IPS-NIHi7 (cell line): ENCODE measurements at regions not wholly inside any gene's neighbourhood (a gene's known extent, or its start where the extent isn't known, plus 50 kb on each side); places are given as distances from the start of the nearest gene placed in this dataset.
"Not testable (repeated sequence)": the region's sequence is repeated elsewhere in the genome, so short reads cannot be mapped to it uniquely, and the experiment has no call there.

Experiments used
- DNase-seq: peaks from one replicate; pipeline ENCODE4 v3.0.0; 2012; ENCODE audit warnings: mixed read lengths; ENCODE audit errors: extremely low spot score

DNA sequence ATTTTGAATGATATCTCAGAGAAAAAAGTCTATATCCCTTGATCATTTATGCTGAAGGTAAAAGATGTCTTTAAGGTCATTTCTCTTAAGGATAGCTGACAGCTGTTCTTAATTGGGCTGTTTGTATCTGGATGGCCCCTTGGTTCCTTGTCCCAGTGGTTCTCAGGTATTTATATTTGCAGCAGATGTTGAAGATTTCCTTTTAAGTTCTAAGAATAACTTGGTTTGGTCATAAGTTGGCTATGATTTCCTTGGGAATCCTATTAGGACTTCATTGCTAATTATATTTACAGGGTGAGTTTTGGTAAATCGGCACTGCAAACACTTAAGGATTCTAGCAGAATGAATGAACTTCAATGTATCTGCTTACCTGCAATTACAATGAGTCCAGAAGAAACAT, 460.4 kb upstream of the SGO1 start:
- DNase-seq: no peak

DNA sequence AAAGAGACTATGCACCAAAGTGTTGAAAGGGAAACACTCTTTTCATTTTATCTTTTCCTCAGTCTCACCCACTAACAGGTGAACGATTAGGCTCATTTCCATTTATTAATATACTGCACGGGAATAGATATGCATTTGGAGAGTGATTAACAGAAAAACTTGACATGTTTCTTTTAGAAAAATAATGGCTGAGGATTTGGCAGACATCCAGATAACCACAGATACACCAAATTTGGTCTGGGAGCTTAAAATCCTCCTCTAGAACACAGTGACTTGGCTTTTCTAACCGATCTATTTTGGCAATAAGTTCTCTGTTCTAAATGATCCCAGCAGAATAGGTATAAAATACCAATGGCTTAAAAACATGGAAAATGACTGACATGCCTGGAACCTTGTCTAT, 459.3 kb upstream of the SGO1 start:
- DNase-seq: no peak

DNA sequence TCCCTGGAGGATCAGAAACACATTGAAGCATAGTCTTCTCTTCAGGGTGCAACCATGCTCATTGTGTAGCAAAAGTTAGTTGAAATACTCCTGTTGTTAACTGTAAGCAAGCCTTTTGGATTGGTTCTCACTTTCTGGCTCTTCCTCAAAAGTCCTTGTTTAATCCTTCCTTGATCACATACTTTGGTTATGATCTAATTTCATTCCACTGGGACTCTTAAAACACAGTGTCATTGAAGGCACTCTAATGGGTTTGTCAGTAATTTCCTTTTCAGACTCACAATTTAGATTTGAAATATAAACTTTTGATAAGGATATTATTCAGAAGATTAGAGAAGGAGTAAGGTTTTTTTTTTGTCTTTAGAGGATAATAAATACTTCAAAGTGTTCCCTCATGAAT, 451.7 kb upstream of the SGO1 start:
- no peak for DNase-seq

DNA sequence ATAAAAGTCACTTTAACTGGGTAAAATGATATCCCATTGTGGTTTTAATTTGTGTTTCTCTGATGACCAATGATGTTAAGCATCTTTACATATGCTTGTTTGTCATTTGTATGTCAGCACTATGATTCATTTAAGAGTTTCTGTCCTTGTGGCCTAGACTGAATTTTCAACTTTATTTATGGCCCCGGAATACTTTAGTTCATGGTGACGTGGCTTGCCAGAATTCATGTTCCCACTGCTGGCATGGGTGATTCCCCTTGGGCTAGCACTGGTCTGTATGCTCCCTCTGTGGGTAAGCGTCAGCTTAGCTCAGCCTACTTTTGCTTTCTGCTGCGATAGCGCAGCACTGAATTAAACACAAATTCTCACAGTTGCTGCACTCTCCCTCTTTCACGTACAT, 436.3 kb upstream of the SGO1 start:
- no peak for DNase-seq

DNA sequence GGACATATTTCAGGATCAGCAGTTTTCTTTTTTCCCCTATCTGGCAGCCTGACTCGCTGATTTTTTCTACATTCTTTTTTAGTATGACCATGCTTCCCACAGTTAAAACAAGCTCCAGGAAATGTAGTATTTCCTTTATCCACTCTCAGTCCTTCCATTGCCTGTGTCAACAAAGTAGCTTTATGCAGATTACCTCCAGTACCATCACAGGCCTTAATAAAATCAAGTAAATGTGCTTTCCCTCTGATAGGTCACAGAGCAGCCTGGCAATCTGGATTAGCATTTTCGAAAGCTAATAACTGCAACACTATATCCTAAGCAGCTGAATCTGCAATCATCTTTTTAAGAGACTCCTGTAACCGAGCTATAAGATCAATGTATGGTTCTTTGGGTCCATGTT, 432.6 kb upstream of the SGO1 start:
- DNase-seq: not testable (repeated sequence)

DNA sequence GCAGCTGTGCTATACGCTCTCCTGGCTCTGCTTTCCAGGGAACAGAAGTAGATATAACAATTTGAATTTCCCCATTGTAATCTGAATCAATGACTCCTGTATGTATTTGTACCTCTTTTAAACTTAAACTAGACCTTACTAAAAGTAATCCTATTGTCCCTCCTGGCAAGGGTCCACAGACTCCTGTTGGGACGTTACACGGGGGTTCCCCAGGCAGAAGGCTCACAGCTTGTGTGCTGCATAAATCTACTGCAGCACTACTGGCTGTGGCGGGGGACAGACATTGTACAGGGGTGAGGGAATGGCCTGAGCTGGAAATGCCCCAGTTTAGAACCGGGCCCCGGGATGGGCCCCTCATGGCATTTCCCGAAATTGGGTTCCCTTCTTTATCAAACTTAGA, 432.2 kb upstream of the SGO1 start:
- not testable (repeated sequence) for DNase-seq

DNA sequence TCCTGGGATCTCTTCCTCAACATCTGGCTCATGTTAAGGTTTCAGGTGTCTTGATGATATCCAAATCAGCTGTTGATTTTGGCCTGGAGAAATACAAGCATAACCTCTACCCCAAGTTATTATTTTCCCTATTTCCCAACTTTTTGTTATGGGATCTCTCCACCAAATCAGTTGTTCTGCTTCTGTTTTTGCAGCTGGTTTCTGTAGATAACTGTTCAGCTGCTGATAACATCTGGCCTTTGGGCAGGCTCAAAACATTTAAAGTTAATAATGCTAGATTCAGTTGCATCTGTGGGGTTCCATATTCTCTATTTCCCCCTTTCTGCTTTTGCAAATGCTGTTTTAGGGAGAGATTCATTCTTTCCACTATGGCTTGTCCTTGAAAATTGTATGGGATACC, 430.0 kb upstream of the SGO1 start:
- DNase-seq: not testable (repeated sequence)

DNA sequence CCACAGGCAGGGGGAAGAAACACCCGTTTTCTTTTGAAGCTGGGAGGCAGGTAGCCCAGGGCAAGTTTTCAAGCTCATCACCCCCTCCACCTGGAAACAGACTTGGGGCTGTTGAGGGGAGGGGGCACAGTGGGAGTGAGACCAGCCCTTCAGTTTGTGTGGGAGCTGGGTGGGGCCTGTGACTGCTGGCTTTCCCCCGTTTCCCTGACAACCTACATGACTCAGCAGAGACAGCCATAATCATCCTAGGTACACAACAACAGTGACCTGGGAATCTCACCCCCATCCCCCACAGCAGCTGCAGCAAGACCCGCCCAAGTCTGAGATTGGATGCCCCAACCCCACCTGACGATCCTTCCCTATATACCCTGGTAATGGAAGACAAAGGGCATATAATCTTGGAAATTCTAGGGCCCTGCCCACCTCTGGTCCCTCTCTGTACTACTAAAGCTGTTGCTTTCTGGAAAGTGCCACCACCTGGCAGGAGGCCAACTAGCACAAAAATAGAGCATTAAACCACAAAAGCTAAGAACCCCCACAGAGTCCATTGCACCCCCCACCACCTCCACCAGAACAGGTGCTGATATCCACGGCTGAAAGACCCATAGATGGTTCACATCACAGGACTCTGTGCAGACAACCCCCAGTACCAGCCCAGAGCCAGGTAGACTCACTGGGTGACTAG, 422.2 kb upstream of the SGO1 start:
- DNase-seq: no peak

DNA sequence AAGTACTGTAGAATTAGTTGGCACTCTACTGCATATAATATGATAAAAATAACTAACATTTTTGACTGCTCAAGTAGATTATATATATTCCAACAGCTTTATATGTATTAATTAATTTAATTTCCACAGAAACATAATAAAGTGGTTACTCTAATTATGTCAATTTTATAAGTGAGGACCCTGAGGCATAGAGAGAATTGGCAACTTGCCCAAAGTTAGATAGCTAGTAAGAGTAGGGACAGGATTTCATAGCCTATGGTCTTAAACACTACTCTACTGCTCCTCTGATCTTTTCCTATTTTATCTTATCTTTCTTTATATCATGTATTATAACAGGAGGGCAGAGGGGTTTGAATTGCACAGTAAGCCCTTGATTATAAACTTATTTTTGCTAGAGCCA, 418.7 kb upstream of the SGO1 start:
- no peak for DNase-seq

DNA sequence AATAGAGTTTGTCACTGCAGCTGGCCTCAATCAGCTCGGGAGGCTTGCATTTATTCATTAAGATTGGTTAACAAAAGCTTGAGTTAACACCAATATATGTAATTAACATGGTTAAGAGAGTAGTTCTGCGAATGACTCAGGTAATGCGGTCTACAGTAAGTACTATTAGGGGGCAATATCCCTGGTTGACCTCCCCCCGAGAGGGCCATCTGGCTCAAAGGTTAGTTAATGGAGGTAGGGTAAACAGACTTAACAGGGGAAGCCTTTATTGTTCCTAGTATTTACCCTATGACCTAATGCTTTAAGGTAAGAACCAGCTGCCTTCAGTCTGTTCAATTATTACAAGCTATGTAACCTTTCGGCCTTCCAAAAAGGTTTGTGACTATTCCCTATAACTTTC, 403.3 kb upstream of the SGO1 start:
- no peak for DNase-seq

DNA sequence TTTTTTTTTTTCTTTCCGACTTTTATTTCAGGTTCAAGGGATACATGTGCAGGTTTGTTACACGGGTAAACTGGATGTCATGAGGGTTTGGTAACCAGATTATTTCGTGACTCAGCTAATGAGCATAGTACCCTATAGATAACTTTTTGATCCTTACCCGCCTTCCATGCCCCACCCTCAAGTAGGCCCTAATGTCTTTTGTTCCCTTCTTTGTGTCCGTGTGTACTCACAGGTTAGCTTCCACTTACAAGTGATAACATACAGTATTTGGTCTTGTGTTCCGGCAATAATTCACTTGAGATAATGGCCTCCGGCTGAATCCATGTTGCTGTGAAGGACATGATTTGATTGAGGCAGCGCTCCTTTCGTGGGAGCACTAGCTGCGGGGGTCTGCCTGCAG, 402.8 kb upstream of the SGO1 start:
- DNase-seq: no peak

DNA sequence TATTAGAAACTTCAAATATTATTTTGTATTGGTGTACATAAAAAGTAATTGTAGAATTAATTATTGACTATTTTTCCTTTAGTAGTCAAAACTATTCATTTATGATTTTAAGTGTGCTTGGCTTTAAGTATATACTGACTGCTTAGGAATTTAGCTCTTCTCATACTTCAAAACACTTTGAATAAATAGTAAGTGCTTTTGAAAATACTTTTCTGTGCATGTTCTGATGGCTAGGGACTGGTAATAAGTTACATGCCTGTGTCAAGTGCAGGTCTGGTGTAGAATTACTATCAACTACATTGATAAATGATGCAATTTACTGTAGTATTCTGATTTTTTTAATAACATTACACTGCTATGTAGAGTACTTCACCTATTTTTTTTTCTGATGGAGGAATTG, 397.6 kb upstream of the SGO1 start:
- DNase-seq: no peak

DNA sequence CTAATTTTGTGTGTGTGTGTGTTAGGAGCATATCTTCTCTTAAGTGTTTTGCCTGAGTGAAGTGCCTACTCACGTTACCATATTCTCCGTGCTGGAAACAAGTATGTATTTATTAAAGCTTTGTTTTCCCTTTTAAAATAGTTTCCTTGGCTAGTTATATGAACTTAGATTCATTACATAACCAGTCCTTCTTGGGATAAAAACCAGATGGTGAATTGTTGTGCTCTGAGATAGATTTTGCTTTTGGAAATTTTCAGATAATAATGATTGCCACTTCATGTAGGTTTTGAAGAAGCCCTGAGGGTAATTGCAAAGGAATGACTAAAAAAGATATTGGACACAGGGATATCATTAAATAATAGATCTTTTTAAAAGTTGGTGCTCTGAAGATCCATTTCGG, 390.2 kb upstream of the SGO1 start:
- no peak for DNase-seq

DNA sequence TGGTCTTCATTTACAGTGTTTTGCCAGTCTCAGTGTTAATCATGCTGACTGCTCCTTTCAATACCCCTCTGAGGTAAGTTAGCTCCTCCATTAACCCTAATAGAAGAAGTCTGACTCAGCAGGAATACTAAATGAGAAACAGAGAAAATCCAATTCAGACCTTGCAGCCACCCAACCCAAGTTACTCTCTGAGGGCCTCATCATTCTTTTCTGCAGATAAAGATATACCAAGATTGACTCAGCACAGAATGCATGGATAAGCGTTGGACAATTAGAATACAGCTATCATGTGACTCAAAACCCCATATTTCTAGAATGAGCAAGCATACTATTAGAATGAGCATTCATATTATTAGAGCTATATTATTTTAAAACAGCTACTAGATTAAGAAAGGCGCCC, 389.1 kb upstream of the SGO1 start:
- DNase-seq: no peak

DNA sequence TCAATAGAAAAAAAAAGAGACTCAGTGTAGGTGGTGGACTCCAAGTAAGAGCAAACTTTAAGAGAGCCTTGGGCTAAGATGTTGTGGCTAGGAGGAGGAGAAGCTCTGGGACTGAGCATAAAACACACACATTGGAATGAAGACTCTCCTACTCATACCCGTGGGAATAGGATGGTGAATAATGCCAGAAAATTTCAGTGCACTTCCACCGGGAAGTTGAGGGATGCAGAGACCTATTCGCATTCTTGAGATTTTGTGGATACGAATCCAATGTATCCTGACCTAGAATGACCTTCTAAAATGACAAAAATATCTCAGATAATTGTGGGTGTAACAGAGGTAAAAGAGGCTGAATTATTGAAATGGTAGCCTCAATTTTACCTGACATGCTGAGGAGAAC, 388.7 kb upstream of the SGO1 start:
- no peak for DNase-seq

DNA sequence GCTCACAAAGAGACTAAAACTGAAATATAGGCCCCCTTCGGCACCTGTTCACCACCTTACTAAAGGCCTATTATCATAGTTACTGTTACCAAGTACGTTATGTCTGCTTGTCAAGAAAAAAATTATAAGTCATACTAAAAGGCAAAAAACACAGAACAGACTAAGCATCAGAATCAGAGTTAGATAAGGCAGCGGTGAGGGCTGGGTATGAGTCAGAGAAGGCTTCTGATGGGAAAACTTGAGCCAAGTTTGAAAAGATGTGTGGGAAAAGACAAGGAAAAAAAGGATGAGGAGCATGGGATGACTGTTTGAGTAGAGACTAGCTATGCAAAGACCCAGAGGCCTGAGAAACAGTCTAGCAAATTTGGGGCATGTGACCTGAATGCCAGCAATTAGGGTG, 387.2 kb upstream of the SGO1 start:
- no peak for DNase-seq

DNA sequence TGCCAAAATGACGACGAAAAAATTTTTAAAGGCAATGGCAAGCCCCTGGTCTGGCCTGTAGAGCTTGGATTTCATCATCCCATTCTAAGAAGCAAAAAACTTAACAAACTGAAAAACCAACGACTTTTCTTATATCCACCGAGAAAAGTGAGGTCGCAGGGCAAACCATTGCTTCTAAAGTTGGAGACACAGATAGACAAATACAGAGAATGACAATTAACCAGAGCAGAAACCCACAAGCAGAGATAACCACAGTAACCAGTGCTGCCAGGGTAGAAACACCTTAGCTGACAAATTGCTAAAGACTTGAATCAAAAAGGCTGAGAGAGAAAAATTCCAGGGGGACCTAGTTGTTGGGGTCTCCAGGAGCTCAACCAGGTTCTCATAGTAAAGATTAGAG, 386.5 kb upstream of the SGO1 start:
- DNase-seq: no peak

DNA sequence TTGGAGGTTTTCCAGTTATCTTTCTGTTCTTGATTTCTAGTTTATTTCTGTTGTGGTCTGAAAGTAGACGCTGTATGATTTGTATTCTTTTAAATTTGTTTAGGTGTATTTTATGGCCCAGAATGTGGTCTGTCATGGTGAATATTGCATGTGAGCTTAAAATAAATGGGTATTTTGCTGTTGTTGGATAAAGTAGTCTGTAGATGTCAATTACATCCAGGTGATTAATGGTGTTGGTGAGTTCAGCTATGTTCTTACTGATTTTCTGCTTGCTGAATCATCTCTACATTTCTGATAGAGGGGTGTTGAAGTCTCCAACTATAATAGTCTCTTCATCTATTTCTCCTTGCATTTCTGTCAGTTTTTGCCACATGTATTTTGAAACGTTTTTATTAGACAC, 383.3 kb upstream of the SGO1 start:
- no peak for DNase-seq

DNA sequence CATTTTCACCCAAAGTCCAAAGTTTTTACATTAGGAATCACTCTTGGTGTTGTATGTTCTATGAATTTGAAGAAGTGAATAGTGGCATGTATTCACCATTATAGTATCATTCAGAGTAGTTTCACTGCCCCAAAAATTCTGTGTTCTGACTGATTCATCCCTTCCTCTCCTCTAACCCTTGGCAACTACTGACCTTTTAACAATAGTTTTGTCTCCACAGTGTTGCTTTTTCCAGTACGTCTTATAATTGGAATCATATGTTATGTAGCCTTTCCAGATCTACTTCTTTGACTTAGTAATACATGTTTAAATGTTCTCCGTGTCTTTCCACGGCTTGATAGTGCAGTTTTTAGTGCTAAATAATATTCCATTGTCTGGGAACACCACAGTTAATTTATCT, 379.0 kb upstream of the SGO1 start:
- no peak for DNase-seq

DNA sequence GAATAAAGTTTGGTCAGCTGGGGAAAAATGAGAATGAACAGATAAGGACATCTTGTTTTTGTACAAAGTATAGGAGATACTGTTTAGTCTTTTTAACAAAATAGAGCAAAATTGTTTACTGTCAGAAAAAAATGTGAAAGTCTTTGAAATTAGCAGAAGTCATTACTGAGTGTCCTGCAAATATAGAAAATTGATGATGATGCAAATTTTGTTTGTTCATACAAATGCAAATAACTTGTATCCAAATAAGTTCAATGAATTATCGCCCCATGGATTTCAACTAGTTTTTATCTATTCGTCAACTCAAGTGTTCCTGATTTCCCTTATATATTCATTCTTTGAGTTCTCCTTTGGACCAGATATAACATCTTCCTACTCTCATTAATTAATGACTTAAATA, 378.0 kb upstream of the SGO1 start:
- DNase-seq: no peak

DNA sequence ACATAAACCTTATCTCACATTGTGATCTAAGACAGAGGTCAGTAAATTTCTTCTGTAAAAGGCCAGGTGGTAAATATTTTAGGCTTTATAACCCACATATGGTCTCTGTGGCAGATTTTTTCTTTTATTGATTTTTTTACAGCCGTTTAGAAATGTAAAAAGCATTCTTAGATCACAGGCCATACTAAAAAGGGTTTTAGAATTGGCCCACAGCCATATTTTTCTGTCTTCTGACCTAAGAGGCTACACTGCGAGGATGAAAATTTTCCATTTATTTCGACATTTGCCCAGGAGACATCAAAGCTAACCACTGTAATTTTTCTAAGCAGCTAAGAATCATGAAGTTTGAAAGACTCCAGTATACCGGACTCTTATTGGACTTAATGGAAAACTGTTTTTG, 377.2 kb upstream of the SGO1 start:
- DNase-seq: no peak

DNA sequence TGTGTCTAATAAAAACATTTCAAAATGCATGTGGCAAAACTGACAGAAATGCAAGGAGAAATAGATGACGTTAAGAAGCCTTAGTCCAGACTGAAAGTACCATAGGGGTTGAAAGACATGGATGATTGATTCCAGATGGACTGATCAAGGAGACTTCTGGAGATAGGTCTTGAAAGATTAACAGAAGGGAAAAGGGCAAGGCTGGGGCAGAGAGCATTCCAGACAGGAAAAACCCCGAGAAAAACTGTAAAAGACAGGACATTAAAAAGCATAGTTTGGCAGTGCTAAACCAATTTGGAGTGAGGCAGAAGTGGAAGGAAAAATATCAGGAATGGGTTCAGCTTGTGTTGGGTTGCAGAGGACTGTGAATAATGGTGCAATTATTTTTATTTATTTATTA, 375.2 kb upstream of the SGO1 start:
- no peak for DNase-seq

DNA sequence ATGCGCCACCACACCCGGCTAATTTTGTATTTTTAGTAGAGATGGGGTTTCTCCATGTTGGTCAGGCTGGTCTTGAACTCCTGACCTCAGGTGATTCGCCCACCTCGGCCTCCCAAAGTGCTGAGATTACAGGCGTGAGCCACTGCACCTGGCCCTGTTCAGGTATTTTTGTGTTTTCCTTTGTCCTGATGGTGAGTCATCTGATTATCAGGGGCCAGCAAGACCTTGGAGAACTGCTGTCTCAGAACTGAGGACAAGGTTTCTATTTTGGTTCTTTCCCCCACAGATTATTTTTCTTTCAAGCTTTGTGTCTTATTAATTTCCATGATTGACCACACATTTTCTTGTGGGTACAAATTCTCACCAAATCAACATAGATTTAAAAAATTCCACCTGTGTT, 374.4 kb upstream of the SGO1 start:
- not testable (repeated sequence) for DNase-seq

DNA sequence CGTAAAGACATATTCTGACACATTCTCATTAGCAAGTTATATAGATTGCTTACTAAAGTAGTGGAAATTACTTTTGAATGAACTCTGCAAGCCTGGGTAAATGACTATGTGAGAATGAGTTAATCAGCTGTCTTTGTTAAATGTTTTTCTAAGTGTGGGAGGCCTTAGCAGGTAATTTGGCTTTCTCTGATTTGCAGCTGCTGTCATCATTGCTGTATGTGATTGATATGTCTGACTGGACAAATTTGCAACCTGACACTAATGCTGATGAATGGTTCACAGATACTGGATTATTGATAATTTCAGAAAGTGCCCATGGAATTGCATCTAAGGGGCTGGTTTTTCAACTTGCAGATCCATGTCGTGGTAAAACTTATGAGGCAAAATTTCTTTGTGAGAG, 372.2 kb upstream of the SGO1 start:
- DNase-seq: no peak

DNA sequence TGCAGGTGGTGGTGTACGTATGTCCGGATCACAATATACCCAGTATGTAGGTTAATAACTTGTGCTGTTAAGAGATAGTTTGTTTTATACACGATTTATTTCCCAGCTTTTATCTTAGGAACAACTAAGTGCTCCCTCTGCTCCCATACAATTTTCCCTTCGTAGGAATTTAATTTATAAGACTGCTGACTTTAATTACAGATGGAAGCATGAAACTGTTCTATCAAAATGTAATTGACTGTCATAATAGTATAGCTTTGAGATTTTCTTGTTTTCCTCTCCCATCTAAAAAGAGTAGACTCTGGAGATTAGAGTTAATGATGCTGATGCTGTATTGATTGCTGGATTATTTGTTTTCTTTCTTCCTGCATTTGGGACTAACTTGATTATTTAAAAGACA, 370.7 kb upstream of the SGO1 start:
- no peak for DNase-seq
